Large intestine (tissue), 3 donors: ENCODE measurements at regions not wholly inside any gene's neighbourhood (a gene's known extent, or its start where the extent isn't known, plus 50 kb on each side); places are given as distances from the start of the nearest gene placed in this dataset.
"Not testable (repeated sequence)": the region's sequence is repeated elsewhere in the genome, so short reads cannot be mapped to it uniquely, and the experiment has no call there.

Experiments
- DNase-seq, 2 donors: peaks; one replicate each; pipeline versions ENCODE4 v3.0.0 to v3.0.0-alpha.2; 2013
- H3K27ac ChIP-seq: one replicate; pipeline ENCODE4 v1.5.1; 2013; ENCODE audit warnings: low read length
- H3K27me3 ChIP-seq: 2 replicates; pipeline ENCODE4 v1.6.1; 2013; ENCODE audit warnings: low read length; ENCODE audit not compliant: control insufficient read depth, insufficient read depth
- H3K36me3 ChIP-seq: 2 replicates; pipeline ENCODE4 v1.6.1; 2013; ENCODE audit warnings: low read length; ENCODE audit not compliant: control insufficient read depth, insufficient read depth
- H3K4me1 ChIP-seq: one replicate; pipeline ENCODE4 v1.6.1; 2013; ENCODE audit warnings: low read length; ENCODE audit not compliant: control insufficient read depth, insufficient read depth
- H3K4me3 ChIP-seq: one replicate; pipeline ENCODE4 v1.5.1; 2013; ENCODE audit warnings: low read length
- H3K9me3 ChIP-seq: one replicate; pipeline ENCODE4 v1.6.1; 2013; ENCODE audit warnings: mild to moderate bottlenecking, low read depth, low read length, moderate library complexity; ENCODE audit not compliant: control insufficient read depth
- WGBS: methylation state at CpG from one replicate; pipeline ENCODE4 v1.1.5; 2013; ENCODE audit warnings: low lambda C conversion rate; ENCODE audit not compliant: insufficient coverage; 5-methylcytosine and 5-hydroxymethylcytosine counted together

GRCh38 chr6:113011389-113011788 is 664.3 kb downstream of the RFPL4B start:
- Histone ChIP-seq H3K4me3 (no peak overlapping the region), H3K27me3 (no peaks in the 10 kb centered on the region), H3K9me3 (no peaks in the 10 kb centered on the region), H3K4me1 (no peaks in the 10 kb centered on the region), H3K27ac (no peak overlapping the region), H3K36me3 (no peaks in the 10 kb centered on the region)
- WGBS, result no CpG with 5 or more reads among the region's 1 CpG
- no peak for DNase-seq

DNA sequence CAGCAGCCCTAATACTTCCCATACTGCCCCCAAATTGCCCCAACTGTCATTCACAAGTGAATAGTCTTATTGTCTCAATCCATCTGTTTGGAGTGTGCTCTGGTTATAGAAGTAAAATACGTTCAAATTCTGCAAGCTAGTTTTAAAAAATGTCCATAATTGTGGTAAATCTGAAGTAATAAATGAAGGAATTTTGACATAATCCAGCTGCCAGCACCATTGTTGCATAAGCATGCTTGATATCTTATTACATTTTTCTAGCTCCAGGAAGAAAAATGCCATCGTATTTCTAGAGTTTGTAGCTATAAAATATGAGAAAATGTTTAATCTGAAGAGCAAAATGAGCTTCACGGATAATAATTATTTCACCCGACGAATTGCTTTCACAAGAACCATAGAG is 664.7 kb downstream of the RFPL4B start:
- Histone ChIP-seq H3K36me3 (no peaks in the 10 kb centered on the region), H3K27ac (no peak overlapping the region), H3K4me1 (no peaks in the 10 kb centered on the region), H3K27me3 (no peaks in the 10 kb centered on the region), H3K9me3 (no peaks in the 10 kb centered on the region), H3K4me3 (no peak overlapping the region)
- 90% methylated on average over 4 of the region's 5 CpGs for WGBS
- DNase-seq, result no peak

DNA sequence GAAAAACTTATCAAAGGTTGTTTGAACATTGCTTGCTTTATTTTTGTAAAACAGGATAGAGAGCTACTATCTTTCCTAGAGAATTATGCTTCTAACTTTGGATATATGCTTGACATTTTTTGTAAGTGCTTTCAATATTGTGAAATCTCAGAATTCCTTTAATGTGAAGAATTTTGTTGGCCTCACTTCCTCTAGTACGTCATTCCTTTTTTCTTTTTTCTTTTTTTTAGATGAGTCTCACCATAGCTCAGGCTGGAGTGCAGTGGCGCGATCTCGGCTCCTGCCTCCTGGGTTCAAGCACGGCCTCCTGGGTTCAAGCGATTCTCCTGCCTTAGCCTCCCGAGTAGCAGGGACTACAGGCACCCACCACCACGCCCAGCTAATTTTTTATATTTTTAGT is 668.1 kb downstream of the RFPL4B start:
- Histone ChIP-seq H3K4me3 (no peak overlapping the region), H3K36me3 (no peaks in the 10 kb centered on the region), H3K9me3 (no peaks in the 10 kb centered on the region), H3K27me3 (no peaks in the 10 kb centered on the region), H3K27ac (no peak overlapping the region), H3K4me1 (no peaks in the 10 kb centered on the region)
- DNase-seq, result no peak
- WGBS, result 100% methylated on average over 1 of the region's 8 CpGs

DNA sequence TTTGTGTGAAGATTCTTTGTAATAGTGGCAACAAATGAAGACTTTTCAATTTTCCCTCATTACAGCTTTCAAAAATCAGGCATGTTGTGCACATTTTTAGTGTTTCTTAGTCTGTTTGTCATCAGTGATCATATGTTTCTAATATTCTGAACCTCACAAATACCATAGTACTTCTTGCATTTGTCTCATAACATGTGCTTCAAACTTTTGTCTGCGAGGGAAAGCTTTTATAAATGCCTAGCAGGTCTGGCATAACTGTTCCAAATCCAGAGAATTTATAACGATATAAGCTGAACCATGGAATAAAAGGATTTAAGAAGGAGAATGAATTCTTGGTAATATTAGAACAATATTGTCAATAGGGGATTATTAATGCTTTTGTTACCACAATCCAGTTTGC is 670.2 kb downstream of the RFPL4B start:
- Histone ChIP-seq H3K4me3 (no peak overlapping the region), H3K9me3 (no peaks in the 10 kb centered on the region), H3K36me3 (no peaks in the 10 kb centered on the region), H3K4me1 (no peaks in the 10 kb centered on the region), H3K27ac (no peak overlapping the region), H3K27me3 (no peaks in the 10 kb centered on the region)
- WGBS, result 95% methylated on average over 2 of the region's 2 CpGs
- DNase-seq, result no peak

GRCh38 chr6:113018351-113019151 is 671.4 kb downstream of the RFPL4B start:
- H3K36me3 ChIP-seq, result no peaks in the 10 kb centered on the region
- 75% methylated on average over 2 of the region's 5 CpGs for WGBS

GRCh38 chr6:113019176-113019575 is 672.0 kb downstream of the RFPL4B start:
- Histone ChIP-seq H3K27ac (no peak overlapping the region), H3K4me1 (no peaks in the 10 kb centered on the region), H3K27me3 (no peaks in the 10 kb centered on the region), H3K36me3 (no peaks in the 10 kb centered on the region), H3K9me3 (no peaks in the 10 kb centered on the region), H3K4me3 (no peak overlapping the region)
- 71% methylated on average over 1 of the region's 3 CpGs for WGBS
- DNase-seq, result no peak

More at GRCh38 chr6:113018351-113019151, 671.4 kb downstream of the RFPL4B start:
- Histone ChIP-seq H3K4me1 (no peaks in the 10 kb centered on the region), H3K9me3 (no peaks in the 10 kb centered on the region), H3K27me3 (no peaks in the 10 kb centered on the region), H3K27ac (no peak overlapping the region), H3K4me3 (no peak overlapping the region)
- DNase-seq, result peak in 1 of 2 donors; percentile 13

- H3K36me3 ChIP-seq, result no peaks in the 10 kb centered on the region
- no peaks in the 10 kb centered on the region for H3K4me1 ChIP-seq
- DNase-seq, result no peak
- H3K4me3 ChIP-seq, result no peak overlapping the region
- no peaks in the 10 kb centered on the region for H3K9me3 ChIP-seq
- no CpG with 5 or more reads among the region's 1 CpG for WGBS
- no peaks in the 10 kb centered on the region for H3K27me3 ChIP-seq
- H3K27ac ChIP-seq, result no peak overlapping the region
Measured at GRCh38 chr6:113027780-113028179, 680.6 kb downstream of the RFPL4B start.

GRCh38 chr6:113029161-113029560 is 682.0 kb downstream of the RFPL4B start:
- WGBS, result no CpG with 5 or more reads among the region's 2 CpGs
- H3K9me3 ChIP-seq, H3K27ac ChIP-seq, H3K4me3 ChIP-seq, H3K27me3 ChIP-seq, H3K4me1 ChIP-seq, H3K36me3 ChIP-seq, DNase-seq: not testable (repeated sequence)

DNA sequence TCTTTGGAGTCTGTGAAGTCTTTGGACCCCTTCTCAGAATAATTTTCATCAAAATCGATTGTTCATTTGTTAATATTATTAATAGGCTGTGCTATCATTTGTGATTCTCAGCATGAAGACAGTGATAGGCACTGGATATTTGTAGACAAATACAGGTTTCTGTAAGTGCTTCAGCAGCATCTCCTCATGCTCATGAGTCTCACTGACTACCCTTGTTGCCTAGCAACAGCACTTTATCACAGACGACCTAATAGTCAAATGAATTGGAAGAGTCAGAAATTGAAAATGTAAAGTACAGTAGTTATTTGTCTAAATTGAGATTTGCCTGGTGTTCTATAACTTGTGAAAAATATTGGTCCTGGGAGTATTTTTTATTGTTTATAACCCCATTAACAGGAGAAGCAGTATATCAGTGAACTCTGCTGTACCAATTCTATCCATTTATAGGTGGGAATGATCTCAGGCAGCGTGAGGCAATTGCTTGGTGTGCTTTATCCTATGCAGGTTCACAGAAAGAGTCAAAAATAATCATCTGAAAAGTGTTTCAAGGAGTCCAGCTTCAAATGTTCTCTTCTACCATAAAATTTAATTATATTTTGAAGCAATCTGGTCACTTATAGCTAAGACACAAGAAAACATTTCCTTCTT is 684.6 kb downstream of the RFPL4B start:
- H3K27ac ChIP-seq, result no peak overlapping the region
- H3K27me3 ChIP-seq, result no peaks in the 10 kb centered on the region
- WGBS, result 0% methylated on average over 1 of the region's 3 CpGs
- no peaks in the 10 kb centered on the region for H3K36me3 ChIP-seq
- no peaks in the 10 kb centered on the region for H3K9me3 ChIP-seq
- no peak overlapping the region for H3K4me3 ChIP-seq
- no peak for DNase-seq
- H3K4me1 ChIP-seq, result no peaks in the 10 kb centered on the region

DNA sequence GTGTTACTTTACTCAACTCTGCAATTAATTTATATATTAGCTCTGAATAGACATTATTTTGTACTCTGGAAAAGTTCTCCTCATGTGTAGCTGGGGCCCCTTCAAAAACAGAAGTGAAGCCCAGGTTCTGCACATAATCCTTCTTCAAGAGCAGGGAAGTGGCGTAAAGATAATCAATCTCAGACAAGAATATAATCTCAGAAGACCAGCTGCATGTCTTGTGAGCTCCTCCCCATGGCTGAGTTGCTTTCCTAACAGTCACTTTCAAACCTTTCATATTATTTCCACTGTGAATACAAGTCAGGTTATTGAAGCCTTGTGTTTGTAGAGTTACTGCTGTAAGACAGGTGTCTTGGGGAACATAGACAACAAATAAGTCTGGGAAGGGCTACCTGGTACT is 691.9 kb downstream of the RFPL4B start:
- no peak overlapping the region for H3K4me3 ChIP-seq
- no CpG with 5 or more reads among the region's 1 CpG for WGBS
- no peaks in the 10 kb centered on the region for H3K9me3 ChIP-seq
- H3K27me3 ChIP-seq, result no peaks in the 10 kb centered on the region
- DNase-seq, result no peak
- H3K4me1 ChIP-seq, result no peaks in the 10 kb centered on the region
- no peak overlapping the region for H3K27ac ChIP-seq
- H3K36me3 ChIP-seq, result no peaks in the 10 kb centered on the region

GRCh38 chr6:113047148-113047547 is 700.0 kb downstream of the RFPL4B start:
- Histone ChIP-seq H3K4me1 (no peaks in the 10 kb centered on the region), H3K36me3 (no peaks in the 10 kb centered on the region), H3K27ac (no peak overlapping the region), H3K9me3 (no peaks in the 10 kb centered on the region), H3K4me3 (no peak overlapping the region), H3K27me3 (no peaks in the 10 kb centered on the region)
- WGBS, result no CpG with 5 or more reads among the region's 1 CpG
- no peak for DNase-seq
